HG02798 (cell line): ENCODE measurements at regions not wholly inside any gene's neighbourhood (a gene's known extent, or its start where the extent isn't known, plus 50 kb on each side); places are given as distances from the start of the nearest gene placed in this dataset.
"Not testable (repeated sequence)": the region's sequence is repeated elsewhere in the genome, so short reads cannot be mapped to it uniquely, and the experiment has no call there.

Experiments
- ATAC-seq: cut with Tn5 transposase; IDR thresholded peaks from one replicate; pipeline ENCODE4 v1.9.1; 2021; ENCODE audit warnings: mild to moderate bottlenecking; ENCODE audit not compliant: unreplicated experiment, poor library complexity

DNA sequence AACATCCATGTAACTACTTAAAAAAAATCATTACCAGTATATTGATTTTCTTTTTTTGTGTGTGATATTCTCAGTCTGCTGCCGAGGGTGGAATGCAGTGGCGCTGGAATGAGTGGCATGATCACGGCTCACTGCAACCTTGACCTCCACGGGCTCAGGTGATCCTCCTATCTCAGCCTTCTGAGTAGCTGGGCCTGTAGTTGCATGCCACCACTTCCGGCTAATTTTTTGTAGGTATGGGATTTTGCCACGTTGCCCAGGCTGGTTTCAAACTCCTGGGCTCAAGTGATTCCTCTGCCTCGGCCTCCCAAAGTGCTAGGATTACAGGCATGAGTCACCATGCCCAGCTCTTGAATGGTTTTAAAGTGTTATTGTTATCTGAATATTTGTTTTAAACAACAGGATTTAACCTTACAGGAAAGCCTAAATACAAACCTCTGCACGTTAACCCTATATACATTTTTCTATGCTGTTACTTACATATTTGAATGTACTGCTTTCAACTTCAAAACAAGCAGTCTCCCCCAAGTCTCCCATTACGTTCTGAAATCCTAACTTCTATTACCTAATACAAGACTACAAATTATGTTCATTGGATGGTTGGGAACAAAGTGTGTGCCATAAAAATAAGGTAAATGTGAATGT, 61.7 kb downstream of the KPNA2 start:
- ATAC-seq, result no peak

DNA sequence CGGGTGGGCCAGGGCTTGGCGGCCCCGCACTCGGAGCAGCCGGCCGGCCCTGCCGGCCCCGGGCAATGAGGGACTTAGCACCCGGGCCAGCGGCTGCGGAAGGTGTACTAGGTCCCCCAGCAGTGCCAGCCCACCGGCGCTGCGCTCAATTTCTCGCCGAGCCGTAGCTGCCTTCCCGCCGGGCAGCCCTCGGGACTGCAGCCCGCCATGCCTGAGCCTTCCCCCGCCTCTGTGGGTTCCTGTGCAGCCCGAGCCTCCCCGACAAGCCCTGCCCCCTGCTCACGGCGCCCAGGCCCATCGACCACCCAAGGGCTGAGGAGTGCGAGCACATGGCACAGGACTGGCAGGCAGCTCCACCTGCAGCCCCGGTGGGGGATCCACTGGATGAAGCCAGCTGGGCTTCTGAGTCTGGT, 63.8 kb downstream of the KPNA2 start:
- ATAC-seq, result not testable (repeated sequence)

DNA sequence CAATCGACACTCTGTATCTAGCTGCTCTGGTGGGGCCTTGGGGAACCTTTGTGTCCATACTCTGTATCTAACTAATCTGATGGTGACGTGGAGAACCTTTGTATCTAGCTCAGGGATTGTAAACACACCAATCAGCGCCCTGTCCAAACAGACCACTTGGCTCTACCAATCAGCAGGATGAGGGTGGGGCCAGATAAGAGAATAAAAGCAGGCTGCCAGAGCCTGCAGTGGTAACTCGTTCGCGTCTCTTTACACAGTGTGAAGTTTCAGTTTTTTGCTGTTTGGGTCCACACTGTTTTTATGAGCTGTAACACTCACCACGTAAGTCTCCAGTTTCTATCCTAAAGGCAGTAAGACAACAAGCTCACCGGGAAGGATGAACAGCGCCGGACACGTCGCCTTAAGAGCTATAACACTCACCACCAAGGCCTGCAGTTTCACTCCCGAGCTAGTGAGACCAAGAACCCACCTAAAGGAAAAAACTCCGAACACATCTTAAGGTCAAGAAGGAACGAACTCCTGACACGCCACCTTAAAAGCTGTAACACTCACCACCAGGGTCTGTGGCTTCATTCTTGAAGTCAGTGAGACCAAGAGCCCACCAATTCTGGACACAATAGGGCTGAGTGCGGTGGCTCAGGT, 64.6 kb downstream of the KPNA2 start:
- ATAC-seq, result no peak

DNA sequence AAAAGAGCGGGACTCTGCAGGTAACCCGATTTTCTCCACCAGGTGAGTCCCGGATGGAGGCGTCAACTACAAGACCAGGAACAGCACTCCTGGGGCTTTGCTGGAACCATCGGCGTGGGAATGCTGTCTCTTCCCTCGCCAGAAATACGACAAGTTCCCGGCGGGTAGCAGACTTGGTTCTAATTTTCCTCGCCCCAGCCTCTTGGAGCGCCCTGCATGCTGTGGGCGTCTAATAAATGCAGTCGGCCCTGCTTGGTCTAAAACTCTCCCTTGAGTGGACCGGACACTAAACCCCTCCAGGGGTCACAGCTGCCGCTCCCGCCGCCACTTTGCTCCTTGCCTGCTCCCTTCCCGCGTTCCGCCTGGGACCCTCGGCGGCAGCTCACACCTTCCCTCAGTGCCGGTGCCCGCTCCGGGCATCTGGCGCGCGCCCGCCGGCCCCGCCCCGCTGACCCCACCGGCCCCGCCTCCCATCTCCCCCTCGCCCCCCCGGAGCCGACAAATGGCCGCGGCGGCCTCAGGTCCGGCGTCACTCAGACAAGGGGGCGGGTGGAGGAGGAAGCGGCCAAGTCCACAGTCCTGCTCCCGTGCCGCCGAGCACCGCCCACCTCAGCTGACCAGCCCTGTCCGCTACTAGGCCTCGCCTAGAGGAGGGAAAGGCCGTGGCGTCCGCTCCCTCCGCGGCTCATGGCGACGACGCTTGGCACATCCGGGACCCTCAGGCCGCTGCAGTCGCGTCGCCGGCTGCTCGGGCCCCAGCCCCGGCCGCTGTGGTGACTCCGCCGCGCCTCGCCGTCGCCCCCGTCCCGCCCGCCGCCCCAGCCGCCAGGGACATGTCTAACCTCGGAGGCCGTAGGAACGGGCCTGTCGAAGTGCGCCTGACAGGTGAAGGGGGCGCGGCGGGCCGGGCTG, 65.8 kb downstream of the KPNA2 start:
- peak; percentile 72 for ATAC-seq

DNA sequence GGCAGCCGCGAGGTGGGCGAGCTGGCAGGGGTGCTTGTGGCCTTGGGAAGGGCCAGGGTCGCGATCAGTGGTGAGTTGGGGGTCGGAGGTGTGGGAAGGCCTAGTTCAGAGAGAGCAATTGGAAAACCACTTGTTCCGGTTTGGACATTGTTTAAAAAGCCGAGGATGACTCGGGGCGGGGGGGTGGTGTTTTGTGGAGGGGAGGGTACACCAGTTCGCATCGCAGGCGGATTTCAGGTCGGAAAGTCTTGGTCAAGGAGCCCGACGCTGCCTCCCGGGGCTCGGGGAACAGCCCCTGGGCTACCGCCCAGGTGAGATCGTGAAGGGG, 66.4 kb downstream of the KPNA2 start:
- ATAC-seq, result no peak

DNA sequence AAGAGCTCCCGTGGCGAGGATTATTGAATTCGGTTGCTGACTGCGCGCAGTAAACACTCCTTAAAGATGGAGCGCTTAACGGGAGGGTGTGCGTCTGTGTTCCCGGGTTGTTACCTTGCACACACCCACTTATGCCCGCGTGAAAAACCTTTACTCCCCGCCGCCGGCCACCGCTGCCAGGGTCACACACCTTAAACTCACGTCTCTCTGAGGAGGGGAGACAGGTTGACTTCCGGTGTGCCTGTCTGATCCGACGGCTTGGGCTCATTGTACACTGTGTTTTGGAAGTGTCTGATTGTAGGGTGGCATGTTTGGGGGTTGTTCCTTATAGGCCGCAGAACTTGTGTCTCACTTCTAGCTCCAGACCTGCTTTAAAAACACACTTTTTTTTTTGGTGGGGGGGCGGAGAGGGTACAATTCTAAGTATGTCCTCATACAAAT, 66.8 kb downstream of the KPNA2 start:
- ATAC-seq, result no peak

DNA sequence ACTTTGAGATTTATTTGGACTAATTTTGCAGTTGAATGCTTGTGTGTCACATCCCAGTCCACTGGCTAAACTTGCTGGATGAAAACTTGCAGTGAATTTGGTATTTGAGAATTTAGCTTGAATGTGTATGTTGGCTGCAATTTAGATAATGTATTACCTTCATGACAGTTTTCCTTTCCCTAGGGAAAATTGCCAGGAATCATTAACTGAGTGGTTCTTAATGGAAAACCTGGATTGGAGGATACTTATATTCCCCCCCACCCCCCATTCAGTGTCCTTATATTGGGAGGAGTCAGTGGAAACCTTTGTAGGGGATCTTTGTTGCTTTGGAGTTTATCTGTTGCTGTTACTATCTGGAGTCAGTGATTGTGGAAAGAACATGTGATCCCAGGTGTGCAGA, 67.6 kb downstream of the KPNA2 start:
- no peak for ATAC-seq

DNA sequence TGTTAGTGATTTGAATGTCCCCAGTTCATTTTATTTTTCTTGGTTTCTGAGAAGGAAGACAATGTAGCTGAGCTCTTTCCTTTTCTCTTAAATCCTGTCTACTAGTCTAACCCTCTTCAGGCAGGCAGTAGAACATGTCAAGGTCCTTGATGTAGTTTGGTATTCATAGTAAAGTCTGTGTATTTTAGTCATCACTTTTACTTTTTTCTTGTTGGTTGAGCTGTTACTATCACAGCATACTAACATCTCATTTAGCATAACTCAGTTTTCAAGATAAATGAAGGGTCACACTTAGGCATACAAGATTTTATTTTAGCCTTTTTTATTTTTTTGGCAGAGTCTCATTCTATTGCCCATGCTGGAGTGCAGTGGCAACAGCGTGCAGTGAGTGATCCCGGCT, 70.5 kb downstream of the KPNA2 start:
- no peak for ATAC-seq

DNA sequence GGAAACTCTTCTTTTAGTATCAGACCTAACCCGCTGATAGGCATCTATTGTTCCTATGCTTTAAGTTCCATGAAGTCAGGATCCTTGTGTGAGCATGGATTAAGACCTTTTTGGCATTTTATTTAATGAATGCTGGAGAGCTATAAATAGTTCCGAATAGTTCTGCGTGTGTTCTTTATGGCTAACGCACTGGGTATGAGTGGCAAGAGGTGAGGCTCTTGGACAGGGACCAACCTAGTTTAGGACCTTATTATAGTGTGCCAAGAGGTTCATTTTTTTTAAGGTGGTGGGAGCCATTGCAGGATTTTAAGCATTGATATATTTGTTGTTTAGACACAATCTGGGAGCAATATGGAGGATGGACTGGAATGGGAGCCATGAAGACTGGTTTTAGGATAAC, 71.8 kb downstream of the KPNA2 start:
- ATAC-seq, result no peak

DNA sequence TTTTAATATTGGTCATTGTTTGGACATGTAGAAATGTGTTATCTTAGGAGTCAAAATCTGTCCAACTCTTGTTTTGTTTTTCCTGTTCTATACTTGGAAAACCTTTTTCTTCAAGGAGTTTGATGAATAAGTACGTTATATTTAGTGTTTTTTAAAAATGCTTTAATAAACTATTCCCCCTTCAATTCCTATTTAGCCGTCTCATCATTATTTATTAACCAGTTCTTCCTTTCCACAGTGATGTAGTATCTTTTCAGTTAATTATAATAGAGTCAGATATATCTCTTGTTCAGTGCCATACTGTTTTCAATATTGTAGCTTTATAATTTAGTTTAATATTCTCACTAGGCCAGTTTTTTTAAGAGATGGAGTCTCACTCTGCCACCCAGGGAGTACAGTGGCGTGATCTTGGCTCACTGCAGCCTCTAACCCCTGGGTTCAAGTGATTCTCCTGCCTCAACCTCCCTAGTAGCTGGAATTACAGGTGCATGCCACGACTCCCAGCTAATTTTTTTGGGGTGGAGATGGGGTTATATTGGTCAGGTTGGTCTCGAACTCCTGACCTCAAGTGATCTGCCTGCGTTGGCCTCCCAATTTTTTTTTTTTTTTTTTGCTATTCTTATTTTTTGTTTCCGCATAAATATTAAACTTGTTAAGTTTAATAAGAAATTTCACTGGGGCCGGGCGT, 72.9 kb downstream of the KPNA2 start:
- ATAC-seq, result no peak

DNA sequence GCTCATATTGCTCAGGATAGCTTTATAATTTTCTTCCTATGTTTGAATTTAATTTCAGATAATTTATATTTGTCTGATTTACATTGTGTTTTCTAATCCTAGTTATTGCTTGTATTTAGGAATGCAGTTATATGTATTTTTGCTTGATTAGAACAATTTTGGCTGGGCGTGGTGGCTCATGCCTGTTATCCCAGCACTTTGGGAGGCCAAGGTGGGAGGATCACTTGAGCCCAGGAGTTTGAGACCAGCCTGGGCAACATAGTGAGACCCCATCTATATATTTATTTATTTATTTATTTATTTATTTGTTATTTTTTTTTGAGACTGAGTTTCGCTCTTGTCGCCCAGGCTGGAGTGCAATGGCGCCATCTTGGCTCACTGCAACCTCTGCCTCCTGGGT, 73.9 kb downstream of the KPNA2 start:
- ATAC-seq, result not testable (repeated sequence)

DNA sequence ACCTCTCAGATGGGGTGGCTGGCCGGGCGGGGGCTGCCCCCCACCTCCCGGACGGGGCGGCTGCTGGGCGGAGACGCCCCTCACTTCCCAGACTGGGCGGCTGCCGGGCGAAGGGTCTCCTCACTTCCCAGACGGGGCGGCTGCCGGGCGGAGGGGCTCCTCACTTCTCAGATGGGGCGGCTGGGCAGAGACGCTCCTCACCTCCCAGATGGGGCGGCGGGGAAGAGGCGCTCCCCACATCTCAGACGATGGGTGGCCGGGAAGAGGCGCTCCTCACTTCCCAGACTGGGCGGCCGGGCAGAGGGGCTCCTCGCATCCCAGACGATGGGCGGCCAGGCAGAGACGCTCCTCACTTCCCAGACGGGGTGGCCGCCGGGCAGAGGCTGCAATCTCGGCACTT, 80.7 kb downstream of the KPNA2 start:
- not testable (repeated sequence) for ATAC-seq

DNA sequence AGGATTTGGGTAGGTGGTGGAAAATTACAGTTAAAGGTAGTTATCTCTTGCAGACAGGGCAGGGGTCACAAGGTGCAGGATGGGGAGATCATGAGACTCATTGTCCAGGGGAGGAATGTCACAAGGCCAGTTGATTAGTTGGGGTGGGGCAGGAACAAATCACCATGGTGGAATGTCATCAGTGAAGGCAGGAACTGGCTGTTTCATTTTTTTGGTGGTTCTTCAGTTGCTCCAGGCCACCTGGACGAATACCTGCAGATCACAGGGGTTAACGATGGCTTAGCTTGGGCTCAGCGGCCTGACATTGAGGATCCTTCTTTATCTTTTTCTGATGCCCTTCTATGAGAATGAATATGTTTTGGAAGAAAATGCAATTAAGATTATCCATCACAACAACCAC, 87.1 kb downstream of the KPNA2 start:
- no peak for ATAC-seq

DNA sequence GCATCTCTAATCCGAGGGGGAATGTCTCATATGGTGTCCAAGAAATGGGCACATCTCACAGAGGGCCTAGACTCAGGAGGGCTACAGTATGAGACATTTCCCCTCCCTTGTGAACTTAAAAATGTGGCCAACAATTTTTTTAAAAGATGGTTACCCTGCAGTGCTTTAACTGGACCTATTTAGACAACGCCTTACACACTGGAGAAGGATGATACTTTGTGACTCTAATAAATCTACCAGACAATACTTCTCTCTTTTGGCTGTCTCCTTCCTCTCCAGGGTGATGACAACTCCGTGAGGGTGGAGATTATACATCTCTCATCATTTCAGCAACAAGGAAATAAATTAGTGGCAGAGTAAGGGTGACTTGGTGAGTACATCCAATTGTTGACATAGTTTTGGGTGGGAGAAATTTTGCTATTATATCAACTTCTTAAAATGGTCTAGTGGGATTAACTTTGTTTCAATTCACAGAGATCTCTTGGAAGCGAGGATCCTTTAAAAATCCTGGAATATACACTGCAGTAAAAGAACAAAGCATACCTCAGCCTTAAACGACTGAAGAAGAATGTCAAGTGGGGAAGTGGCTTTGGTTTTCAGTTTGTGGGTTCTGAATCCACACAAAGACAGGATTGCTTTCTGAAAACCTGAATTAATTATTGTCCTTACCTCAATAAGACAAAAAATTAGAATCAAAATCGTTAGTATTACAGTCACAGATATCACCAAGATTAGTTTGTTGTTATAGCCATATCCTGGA, 89.8 kb downstream of the KPNA2 start:
- no peak for ATAC-seq

DNA sequence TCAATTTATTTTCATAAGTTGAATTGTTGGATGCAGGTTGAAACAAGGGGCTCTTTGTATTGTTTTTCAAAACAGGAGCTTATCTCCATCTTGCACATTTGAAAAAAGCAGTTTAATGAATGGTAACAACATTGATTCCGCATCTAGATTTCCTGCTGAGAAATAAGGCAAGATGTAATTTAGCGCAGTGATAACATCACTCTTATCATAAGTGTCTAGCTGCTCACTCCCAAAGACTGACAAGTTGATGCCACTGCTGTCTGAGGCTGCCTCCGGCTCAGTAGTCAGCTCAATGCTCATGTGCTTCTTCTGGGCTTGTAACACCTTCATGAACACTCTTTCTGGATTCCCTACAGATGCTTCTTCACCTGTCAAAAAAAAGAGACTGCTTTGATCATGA, 92.4 kb downstream of the KPNA2 start:
- ATAC-seq, result no peak

DNA sequence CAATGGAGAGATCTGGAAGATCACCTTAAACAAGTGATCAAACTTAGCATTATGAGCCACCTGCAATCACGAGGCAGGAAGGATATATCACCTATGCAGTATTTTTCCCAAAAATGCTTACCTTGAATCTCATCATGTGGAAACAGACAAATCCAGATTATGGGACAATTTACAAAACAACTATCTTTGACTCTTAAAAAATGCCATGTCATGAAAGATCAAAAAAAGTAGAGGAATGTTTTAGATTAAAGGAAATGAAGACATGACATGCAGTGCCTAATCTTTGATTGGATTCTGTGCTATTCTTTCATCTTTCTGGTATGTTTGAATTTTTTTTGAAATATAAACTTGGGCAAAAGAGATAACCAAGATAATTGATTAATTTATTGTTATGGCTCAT, 95.9 kb downstream of the KPNA2 start:
- ATAC-seq, result no peak

DNA sequence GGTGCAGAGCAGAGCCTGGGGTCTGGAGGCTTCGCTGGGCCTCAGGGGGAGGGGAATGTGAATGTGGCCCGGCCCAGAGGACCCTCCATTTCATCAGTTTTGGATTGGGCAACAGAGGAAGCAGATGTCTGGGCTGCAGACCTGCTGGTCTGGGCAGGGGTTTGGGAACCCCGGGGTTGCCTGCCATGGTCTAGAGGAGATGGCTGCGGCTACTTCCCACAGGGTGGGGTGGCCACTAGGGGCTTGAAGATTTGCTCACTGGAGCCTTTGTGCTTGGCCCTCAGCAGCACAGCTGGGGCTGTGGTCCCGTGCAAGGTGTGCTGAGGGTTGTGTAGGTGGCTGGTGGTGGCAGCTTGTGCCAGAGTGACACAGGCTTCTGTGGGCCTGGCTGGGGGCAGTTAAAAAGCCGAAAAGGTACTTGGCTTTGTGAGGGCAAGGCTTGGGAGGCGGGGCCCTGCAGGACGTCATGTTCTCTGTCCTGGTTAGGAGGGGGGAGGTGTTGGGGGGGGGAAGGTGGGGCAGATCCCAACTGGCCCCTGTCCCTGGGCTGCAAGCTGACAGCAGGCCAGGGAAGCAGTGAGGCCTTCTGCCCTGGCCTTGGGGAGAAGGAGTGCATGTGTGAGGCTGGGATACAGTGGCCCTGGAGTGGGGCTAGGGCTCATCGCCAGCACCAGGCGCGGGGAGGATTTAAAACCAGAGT, 98.0 kb downstream of the KPNA2 start:
- no peak for ATAC-seq

DNA sequence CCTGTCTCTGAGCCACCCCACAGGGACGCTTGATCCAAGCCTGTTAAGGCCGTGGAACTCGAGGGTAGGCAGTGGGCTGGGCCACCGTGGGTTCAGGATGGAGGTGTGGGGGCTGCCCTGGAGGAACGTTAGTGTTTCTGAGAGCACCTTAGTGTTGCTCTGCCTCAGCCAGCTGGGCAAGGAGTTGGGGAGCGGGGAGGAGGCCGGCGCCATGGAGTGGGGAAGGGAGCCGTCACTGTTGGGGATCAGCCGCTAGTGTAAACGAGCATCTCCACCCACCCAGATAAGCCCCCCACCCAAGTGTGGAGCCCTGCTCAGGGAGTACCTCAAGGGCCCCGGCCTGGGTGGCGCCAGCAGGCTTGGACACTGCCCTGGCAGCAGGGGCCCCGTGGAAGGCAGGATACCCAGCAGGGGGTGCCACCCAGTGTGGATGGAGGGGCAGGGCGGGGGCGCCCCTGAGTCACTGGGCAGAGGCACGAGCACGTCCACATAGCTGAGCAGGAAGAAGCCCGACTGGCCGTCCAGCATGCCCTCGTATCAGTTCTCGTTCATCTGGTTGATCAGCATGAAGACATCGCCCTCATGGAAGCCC, 98.6 kb downstream of the KPNA2 start:
- no peak for ATAC-seq

DNA sequence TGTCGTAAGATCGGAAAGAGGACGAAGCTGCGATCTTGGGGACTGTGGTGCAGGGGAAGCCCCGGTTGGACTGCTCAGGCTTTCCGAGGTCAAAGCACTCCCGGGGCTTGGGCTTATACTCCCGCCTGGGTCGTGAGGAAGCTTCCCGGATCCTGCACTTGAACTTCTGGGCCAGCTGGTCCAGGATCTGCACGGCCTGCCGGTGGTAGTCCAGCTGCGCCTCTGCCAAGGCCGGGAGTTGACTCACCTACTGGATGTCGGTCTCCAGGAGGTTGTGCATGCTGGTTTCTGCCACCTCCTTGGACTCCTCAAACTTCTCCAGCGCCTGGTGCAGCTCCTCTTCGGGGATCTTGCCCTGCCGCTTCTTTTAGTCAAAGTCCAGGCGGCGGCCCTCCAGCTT, 99.2 kb downstream of the KPNA2 start:
- ATAC-seq, result no peak
